Skeletal muscle tissue (tissue), 3 donors: ENCODE measurements at regions not wholly inside any gene's neighbourhood (a gene's known extent, or its start where the extent isn't known, plus 50 kb on each side); places are given as distances from the start of the nearest gene placed in this dataset.

Experiments
- H3K27ac ChIP-seq: one replicate; pipeline ENCODE4 v1.7.0; 2013; ENCODE audit warnings: mild to moderate bottlenecking, low read depth, low read length, inconsistent platforms
- H3K27me3 ChIP-seq, 3 donors: one replicate each; pipeline ENCODE4 v1.7.0; 2013; ENCODE audit warnings: low read length in 3 of 3; ENCODE audit not compliant: control insufficient read depth in 3 of 3, insufficient read depth in 3 of 3
- H3K36me3 ChIP-seq, 3 donors: one replicate each; pipeline ENCODE4 v1.7.0; 2013; ENCODE audit warnings: low read length in 3 of 3; ENCODE audit not compliant: control insufficient read depth in 3 of 3, insufficient read depth in 3 of 3
- H3K4me1 ChIP-seq, 3 donors: one replicate each; pipeline ENCODE4 v1.7.0; 2013; ENCODE audit warnings: low read length in 3 of 3, mild to moderate bottlenecking in 3 of 3; ENCODE audit not compliant: control insufficient read depth in 3 of 3, insufficient read depth in 3 of 3
- H3K4me3 ChIP-seq, 3 donors: one replicate each; pipeline ENCODE4 v1.7.0; 2013; ENCODE audit warnings: low read length in 3 of 3
- H3K9ac ChIP-seq, 3 donors: one replicate each; pipeline ENCODE4 v1.7.0; 2013; ENCODE audit warnings: low read length in 3 of 3, mild to moderate bottlenecking in 3 of 3, moderate library complexity in 2 of 3, low read depth in 1 of 3
- H3K9me3 ChIP-seq, 3 donors: one replicate each; pipeline ENCODE4 v1.7.0; 2013; ENCODE audit warnings: low read length in 3 of 3; ENCODE audit not compliant: control insufficient read depth in 3 of 3
- donor health status: Osteomylitis.

DNA sequence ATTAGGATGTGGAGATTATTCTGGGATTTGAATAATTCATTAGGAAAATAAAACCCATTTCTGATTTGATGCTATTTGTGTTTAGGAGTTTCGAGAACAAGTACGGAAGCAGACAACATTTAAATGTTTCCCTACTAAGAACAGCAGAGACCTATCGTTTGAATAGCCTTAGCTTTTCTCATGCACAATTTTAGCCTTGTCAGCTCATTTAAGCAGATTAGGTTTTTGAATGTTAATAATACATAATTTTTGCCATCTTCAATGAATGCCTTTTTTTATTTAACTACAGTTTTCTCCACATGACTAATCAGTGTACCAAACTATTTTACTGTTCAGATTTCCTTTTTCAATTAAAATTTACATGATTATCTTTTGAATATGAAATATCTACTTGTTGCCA lies 592.0 kb downstream of the BCKDHB start:
- H3K9ac ChIP-seq = no peak overlapping the region
- H3K4me1 ChIP-seq = no peaks in the 10 kb centered on the region
- H3K4me3 ChIP-seq = no peak overlapping the region
- H3K27me3 ChIP-seq = no peaks in the 10 kb centered on the region
- no peak overlapping the region for H3K27ac ChIP-seq
- peaks cover 0 to 4% (median 0%) of the 10 kb centered on the region in 3 donors for H3K9me3 ChIP-seq
- no peaks in the 10 kb centered on the region for H3K36me3 ChIP-seq

DNA sequence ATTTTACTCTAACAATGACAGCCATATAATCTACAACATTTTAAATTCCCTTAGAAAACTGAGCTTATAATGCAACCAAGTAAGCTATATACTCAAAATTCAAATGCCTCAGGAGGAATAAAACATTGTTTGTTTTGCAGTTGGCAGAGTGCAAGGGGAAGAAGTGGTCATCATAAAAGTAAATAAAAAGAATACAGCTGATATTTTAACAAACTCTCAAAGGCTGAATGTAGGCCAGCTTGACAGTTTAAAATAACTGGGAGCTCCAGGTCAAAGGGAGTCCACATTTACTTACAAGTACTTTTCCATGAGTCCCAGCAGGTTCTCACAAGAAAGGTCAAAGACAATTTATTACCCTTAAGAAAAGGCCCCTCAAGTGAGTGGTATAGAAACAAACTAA lies 589.8 kb downstream of the BCKDHB start:
- H3K36me3 ChIP-seq = no peaks in the 10 kb centered on the region
- no peak overlapping the region for H3K9ac ChIP-seq
- no peak overlapping the region for H3K4me3 ChIP-seq
- no peaks in the 10 kb centered on the region for H3K27me3 ChIP-seq
- no peaks in the 10 kb centered on the region for H3K9me3 ChIP-seq
- no peak overlapping the region for H3K27ac ChIP-seq
- H3K4me1 ChIP-seq = no peaks in the 10 kb centered on the region

DNA sequence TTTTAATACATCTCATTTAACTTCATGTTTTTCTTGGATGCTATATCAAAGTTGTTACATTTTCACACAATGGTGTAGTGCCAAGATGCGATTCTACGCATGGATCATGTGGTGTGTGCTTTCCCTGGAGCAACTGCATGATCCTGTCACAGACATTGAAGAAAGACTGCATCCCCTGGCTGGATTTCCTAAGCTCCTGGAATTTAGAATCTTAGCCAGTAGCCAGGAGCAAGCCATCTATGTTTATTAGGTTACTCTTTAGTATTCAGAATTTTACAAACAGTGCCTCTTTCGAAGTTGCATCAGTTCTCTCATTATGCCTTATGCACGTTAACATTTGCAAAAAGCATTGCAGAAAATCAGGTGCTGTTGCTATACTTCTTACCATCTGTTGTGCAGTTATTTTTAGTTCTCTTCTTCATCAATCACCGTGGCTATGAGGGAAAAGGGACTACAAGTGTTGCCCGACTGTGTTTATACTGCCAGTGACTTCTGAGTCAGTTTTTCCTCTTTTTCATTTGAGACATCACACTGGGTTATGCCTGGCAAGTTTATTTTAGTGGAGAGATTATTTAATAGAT lies 584.2 kb downstream of the BCKDHB start:
- peaks cover 0 to 3% (median 0%) of the 10 kb centered on the region in 3 donors for H3K4me1 ChIP-seq
- H3K36me3 ChIP-seq = no peaks in the 10 kb centered on the region
- H3K27ac ChIP-seq = no peak overlapping the region
- H3K4me3 ChIP-seq = no peak overlapping the region
- no peaks in the 10 kb centered on the region for H3K9me3 ChIP-seq
- H3K27me3 ChIP-seq = no peaks in the 10 kb centered on the region
- H3K9ac ChIP-seq = no peak overlapping the region

- H3K9me3 ChIP-seq = no peaks in the 10 kb centered on the region
- H3K27me3 ChIP-seq = no peaks in the 10 kb centered on the region
- H3K4me1 ChIP-seq = peaks cover 0 to 3% (median 0%) of the 10 kb centered on the region in 3 donors
- H3K4me3 ChIP-seq = peak overlapping the region in 1 of 3 donors; percentile 0
- no peaks in the 10 kb centered on the region for H3K36me3 ChIP-seq
- H3K27ac ChIP-seq = no peak overlapping the region
- no peak overlapping the region for H3K9ac ChIP-seq
These were observed 583.4 kb downstream of the BCKDHB start for GRCh38 chr6:80689716-80690395.

DNA sequence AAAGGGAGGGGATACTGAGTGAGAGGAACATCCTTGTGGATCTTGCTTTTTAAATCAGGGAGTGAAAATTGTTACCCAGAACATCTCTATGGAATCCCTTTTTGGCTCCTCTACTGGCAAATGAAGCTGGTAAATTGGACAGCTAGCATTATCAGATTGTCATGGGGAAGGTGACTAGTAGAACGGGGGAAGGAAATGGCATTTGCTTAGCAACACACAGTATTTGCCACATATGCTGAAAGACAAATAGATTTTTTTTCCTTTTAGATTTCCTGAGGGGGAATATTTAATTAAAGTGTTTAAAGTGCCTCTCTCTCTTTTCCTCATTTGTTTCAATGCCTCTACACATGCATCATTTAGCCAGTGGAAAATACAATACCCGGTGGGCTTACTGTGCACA lies 573.5 kb downstream of the BCKDHB start:
- no peaks in the 10 kb centered on the region for H3K4me1 ChIP-seq
- no peaks in the 10 kb centered on the region for H3K9me3 ChIP-seq
- H3K36me3 ChIP-seq = no peaks in the 10 kb centered on the region
- no peak overlapping the region for H3K9ac ChIP-seq
- H3K27ac ChIP-seq = no peak overlapping the region
- no peak overlapping the region for H3K4me3 ChIP-seq
- no peaks in the 10 kb centered on the region for H3K27me3 ChIP-seq

GRCh38 chr6:80676386-80676785 lies 569.9 kb downstream of the BCKDHB start:
- H3K9ac ChIP-seq = no peak overlapping the region
- no peak overlapping the region for H3K4me3 ChIP-seq
- H3K4me1 ChIP-seq = no peaks in the 10 kb centered on the region
- H3K27ac ChIP-seq = no peak overlapping the region
- no peaks in the 10 kb centered on the region for H3K36me3 ChIP-seq
- H3K27me3 ChIP-seq = no peaks in the 10 kb centered on the region
- no peaks in the 10 kb centered on the region for H3K9me3 ChIP-seq

DNA sequence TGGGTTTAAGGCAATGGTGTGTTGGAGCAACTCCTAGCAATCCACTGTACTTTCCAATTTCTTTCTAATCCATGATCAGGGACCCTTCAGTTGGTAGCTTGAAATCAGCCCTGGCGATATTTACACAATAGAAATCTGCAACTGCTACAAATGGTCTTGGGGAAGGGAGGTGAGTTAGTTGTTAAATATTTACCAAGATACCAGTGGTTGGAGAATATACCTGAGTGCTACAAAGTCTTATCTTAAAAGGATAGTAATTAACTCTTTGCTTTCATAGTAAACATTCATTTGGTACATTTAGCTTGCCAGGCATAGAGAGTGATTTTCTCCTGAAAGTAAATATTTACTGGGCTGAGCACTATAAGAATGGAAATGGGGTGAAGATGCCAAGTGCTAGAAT lies 568.2 kb downstream of the BCKDHB start:
- H3K27me3 ChIP-seq = no peaks in the 10 kb centered on the region
- no peak overlapping the region for H3K27ac ChIP-seq
- H3K4me3 ChIP-seq = no peak overlapping the region
- H3K9me3 ChIP-seq = no peaks in the 10 kb centered on the region
- no peaks in the 10 kb centered on the region for H3K4me1 ChIP-seq
- no peaks in the 10 kb centered on the region for H3K36me3 ChIP-seq
- H3K9ac ChIP-seq = no peak overlapping the region

- no peaks in the 10 kb centered on the region for H3K9me3 ChIP-seq
- H3K36me3 ChIP-seq = no peaks in the 10 kb centered on the region
- no peaks in the 10 kb centered on the region for H3K27me3 ChIP-seq
- H3K4me3 ChIP-seq = no peak overlapping the region
- H3K27ac ChIP-seq = no peak overlapping the region
- no peaks in the 10 kb centered on the region for H3K4me1 ChIP-seq
- H3K9ac ChIP-seq = no peak overlapping the region
These were observed 566.9 kb downstream of the BCKDHB start for GRCh38 chr6:80673367-80673766.

DNA sequence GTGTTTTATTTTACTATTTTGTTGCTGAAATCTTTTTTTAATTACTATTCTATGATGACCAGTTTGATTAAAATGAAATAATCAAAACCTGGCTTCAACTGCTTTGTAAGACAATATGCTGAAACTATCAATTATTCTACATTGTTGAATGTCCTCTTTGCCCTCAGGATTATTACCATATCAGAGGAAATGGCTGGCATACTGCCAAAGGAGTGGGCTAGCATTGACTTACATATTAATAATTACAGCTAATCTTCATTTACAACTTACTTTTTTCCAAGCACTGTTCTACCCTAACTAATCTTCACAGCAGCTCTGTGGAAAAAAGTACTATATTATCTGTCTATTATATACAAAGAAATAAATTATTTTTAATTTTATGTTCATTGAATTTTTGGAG lies 560.5 kb downstream of the BCKDHB start:
- no peaks in the 10 kb centered on the region for H3K4me1 ChIP-seq
- H3K9me3 ChIP-seq = no peaks in the 10 kb centered on the region
- no peaks in the 10 kb centered on the region for H3K27me3 ChIP-seq
- no peaks in the 10 kb centered on the region for H3K36me3 ChIP-seq
- no peak overlapping the region for H3K27ac ChIP-seq
- no peak overlapping the region for H3K4me3 ChIP-seq
- H3K9ac ChIP-seq = no peak overlapping the region

GRCh38 chr6:80658926-80659325 lies 552.5 kb downstream of the BCKDHB start:
- H3K27ac ChIP-seq = no peak overlapping the region

More at GRCh38 chr6:80658926-80659325, 552.5 kb downstream of the BCKDHB start:
- Histone ChIP-seq H3K27me3 (no peaks in the 10 kb centered on the region), H3K4me3 (no peak overlapping the region), H3K9me3 (no peaks in the 10 kb centered on the region), H3K36me3 (no peaks in the 10 kb centered on the region), H3K9ac (no peak overlapping the region), H3K4me1 (no peaks in the 10 kb centered on the region)
